HepG2 (cell line): ENCODE measurements at regions not wholly inside any gene's neighbourhood (a gene's known extent, or its start where the extent isn't known, plus 50 kb on each side); places are given as distances from the start of the nearest gene placed in this dataset.
A peak's percentile ranks its signal among the peaks of the same experiment; 100 is the strongest.

Experiments
- ATM ChIP-seq: fragments of 450-650 bp; IDR thresholded peaks from 2 replicates; pipeline ENCODE4 v1.7.1; 2017; ENCODE audit warnings: mild to moderate bottlenecking, borderline replicate concordance
- CERS6 ChIP-seq: sonication (generic); formaldehyde crosslinking; IDR thresholded peaks from 2 replicates; pipeline ENCODE4 v1.5.0; 2020; ENCODE audit warnings: missing genetic modification reagents
- HHEX ChIP-seq: IDR thresholded peaks from 2 replicates; pipeline ENCODE4 v1.6.1; 2016; ENCODE audit warnings: control low read depth
- HMGA1 ChIP-seq: sonication (generic); formaldehyde crosslinking; conservative IDR thresholded peaks from 2 replicates; pipeline ENCODE4 v1.4.0; 2020; ENCODE audit warnings: missing genetic modification reagents
- IRF9 ChIP-seq: sonication (generic); formaldehyde crosslinking; IDR thresholded peaks from 2 replicates; pipeline ENCODE4 v1.8.0; 2022; ENCODE audit warnings: missing genetic modification reagents, mild to moderate bottlenecking, borderline replicate concordance
- NFATC3 ChIP-seq: sonication (generic); formaldehyde crosslinking; IDR thresholded peaks from 2 replicates; pipeline ENCODE4 v1.5.1; 2020; ENCODE audit warnings: mild to moderate bottlenecking, missing genetic modification reagents
- NFRKB ChIP-seq: fragments of 450-650 bp; IDR thresholded peaks from 2 replicates; pipeline ENCODE4 v1.6.1; 2017
- PHF8 ChIP-seq: sonication (generic); formaldehyde crosslinking; IDR thresholded peaks from 2 replicates; pipeline ENCODE4 v1.5.0; 2020; ENCODE audit warnings: missing genetic modification reagents
- ZBTB14 ChIP-seq: sonication (generic); formaldehyde crosslinking; IDR thresholded peaks from 2 replicates; pipeline ENCODE4 v1.4.0; 2020; ENCODE audit warnings: missing genetic modification reagents
- ZBTB34 ChIP-seq: sonication (generic); formaldehyde crosslinking; IDR thresholded peaks from 2 replicates; pipeline ENCODE4 v1.8.0; 2022; ENCODE audit warnings: mild to moderate bottlenecking, missing genetic modification reagents
- ZBTB39 ChIP-seq: sonication (generic); formaldehyde crosslinking; IDR thresholded peaks from 2 replicates; pipeline ENCODE4 v1.5.0; 2020; ENCODE audit warnings: missing genetic modification reagents
- ZNF18 ChIP-seq: sonication (generic); formaldehyde crosslinking; IDR thresholded peaks from 2 replicates; pipeline ENCODE4 v1.8.0; 2022; ENCODE audit warnings: mild to moderate bottlenecking, missing genetic modification reagents; ENCODE audit not compliant: insufficient replicate concordance
- ZNF251 ChIP-seq: sonication (generic); formaldehyde crosslinking; IDR thresholded peaks from 2 replicates; pipeline ENCODE4 v1.9.0; 2021; ENCODE audit warnings: mild to moderate bottlenecking, missing genetic modification reagents
- ZNF256 ChIP-seq: sonication (generic); formaldehyde crosslinking; conservative IDR thresholded peaks from 2 replicates; pipeline ENCODE4 v1.4.0; 2020; ENCODE audit warnings: missing genetic modification reagents
- ZNF678 ChIP-seq: sonication (generic); formaldehyde crosslinking; IDR thresholded peaks from 2 replicates; pipeline ENCODE4 v1.4.0; 2020; ENCODE audit warnings: mild to moderate bottlenecking, missing genetic modification reagents
- ZNF782 ChIP-seq: sonication (generic); formaldehyde crosslinking; IDR thresholded peaks from 2 replicates; pipeline ENCODE4 v1.4.0; 2020; ENCODE audit warnings: missing genetic modification reagents, mild to moderate bottlenecking, borderline replicate concordance
- ZNF788 ChIP-seq: sonication (generic); formaldehyde crosslinking; IDR thresholded peaks from 2 replicates; pipeline ENCODE4 v1.5.0; 2020; ENCODE audit warnings: mild to moderate bottlenecking, missing genetic modification reagents, borderline replicate concordance
- ZNF800 ChIP-seq: sonication (generic); formaldehyde crosslinking; IDR thresholded peaks from 2 replicates; pipeline ENCODE4 v1.4.0; 2020; ENCODE audit warnings: missing genetic modification reagents

- TF ChIP-seq ZBTB39 (CRISPR knock-in tag) = no peak
- TF ChIP-seq IRF9 = 0 out of 2 replicates have a peak, but pooled peaks have one; percentile 22
- TF ChIP-seq ZNF800 = peak; percentile 92
- peak; percentile 22; the same call in 1 of the 2 replicates for TF ChIP-seq ZNF788 (CRISPR knock-in tag)
- TF ChIP-seq ATM = no peak
- TF ChIP-seq HMGA1 = no peak
- TF ChIP-seq NFATC3 = no peak
- no peak for TF ChIP-seq CERS6 (CRISPR knock-in tag)
- TF ChIP-seq ZBTB34 (CRISPR knock-in tag) = no peak
- 0 out of 2 replicates have a peak, but pooled peaks have one; percentile 24 for TF ChIP-seq PHF8 (CRISPR knock-in tag)
- no peak for TF ChIP-seq NFRKB
- peak; percentile 41; the same call in 1 of the 2 replicates for TF ChIP-seq ZBTB14 (CRISPR knock-in tag)
- TF ChIP-seq ZNF256 (CRISPR knock-in tag) = no peak
- peak; percentile 70; the same call in 1 of the 2 replicates for TF ChIP-seq ZNF678 (CRISPR knock-in tag)
- TF ChIP-seq ZNF782 (CRISPR knock-in tag) = 0 out of 2 replicates have a peak, but pooled peaks have one; percentile 75
- TF ChIP-seq ZNF18 (CRISPR knock-in tag) = no peak
- no peak for TF ChIP-seq HHEX (CRISPR knock-in tag)
- TF ChIP-seq ZNF251 = no peak
These were observed 82.0 kb upstream of the HMGA2 start (continued) for GRCh38 chr12:65742018-65743010.
